Lower leg skin (tissue), 3 donors: ENCODE measurements at regions not wholly inside any gene's neighbourhood (a gene's known extent, or its start where the extent isn't known, plus 50 kb on each side); places are given as distances from the start of the nearest gene placed in this dataset.
"Not testable (repeated sequence)": the region's sequence is repeated elsewhere in the genome, so short reads cannot be mapped to it uniquely, and the experiment has no call there.

Experiments
- POLR2A ChIP-seq, 2 donors: fragments of 450-650 bp; IDR thresholded peaks; one replicate each; pipeline ENCODE4 v1.6.1; 2016 to 2017; ENCODE audit warnings: antibody characterized with exemption in 2 of 2, mild to moderate bottlenecking in 1 of 2, moderate library complexity in 1 of 2
- TF ChIP-seq, protein P1 (sequence below), 3 donors: fragments of 450-650 bp; IDR thresholded peaks; one replicate each; pipeline ENCODE4 v1.5.1; 2016; ENCODE audit warnings: antibody characterized with exemption in 3 of 3, mild to moderate bottlenecking in 3 of 3, moderate library complexity in 2 of 3

DNA sequence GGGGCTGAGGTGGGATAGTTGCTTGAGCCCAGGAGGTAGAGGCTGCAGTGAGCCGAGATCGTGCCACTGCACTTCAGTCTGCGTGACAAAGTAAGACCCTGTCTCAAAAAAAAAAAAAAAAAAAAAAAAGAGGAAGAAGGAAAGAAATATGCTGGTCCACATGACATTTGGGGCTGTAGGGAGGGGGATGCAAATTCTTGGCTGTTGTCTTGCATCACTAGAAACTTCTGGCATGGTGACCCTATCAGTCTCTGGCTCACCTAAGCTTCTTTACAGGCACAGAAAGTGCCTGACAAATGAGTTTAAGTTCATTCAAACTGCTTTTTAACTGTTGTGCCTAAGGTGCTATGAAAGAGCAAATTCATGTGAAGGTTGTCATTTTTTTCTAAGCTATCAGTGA lies 93.5 kb downstream of the NBPF8 start:
- TF ChIP-seq, protein P1, sequence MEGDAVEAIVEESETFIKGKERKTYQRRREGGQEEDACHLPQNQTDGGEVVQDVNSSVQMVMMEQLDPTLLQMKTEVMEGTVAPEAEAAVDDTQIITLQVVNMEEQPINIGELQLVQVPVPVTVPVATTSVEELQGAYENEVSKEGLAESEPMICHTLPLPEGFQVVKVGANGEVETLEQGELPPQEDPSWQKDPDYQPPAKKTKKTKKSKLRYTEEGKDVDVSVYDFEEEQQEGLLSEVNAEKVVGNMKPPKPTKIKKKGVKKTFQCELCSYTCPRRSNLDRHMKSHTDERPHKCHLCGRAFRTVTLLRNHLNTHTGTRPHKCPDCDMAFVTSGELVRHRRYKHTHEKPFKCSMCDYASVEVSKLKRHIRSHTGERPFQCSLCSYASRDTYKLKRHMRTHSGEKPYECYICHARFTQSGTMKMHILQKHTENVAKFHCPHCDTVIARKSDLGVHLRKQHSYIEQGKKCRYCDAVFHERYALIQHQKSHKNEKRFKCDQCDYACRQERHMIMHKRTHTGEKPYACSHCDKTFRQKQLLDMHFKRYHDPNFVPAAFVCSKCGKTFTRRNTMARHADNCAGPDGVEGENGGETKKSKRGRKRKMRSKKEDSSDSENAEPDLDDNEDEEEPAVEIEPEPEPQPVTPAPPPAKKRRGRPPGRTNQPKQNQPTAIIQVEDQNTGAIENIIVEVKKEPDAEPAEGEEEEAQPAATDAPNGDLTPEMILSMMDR (IDR thresholded peaks at IDR 0.05), result not testable (repeated sequence)
- TF ChIP-seq POLR2A (IDR thresholded peaks at IDR 0.05), result not testable (repeated sequence)
